Nucleus accumbens (tissue), 56 donors: ENCODE measurements at regions not wholly inside any gene's neighbourhood (a gene's known extent, or its start where the extent isn't known, plus 50 kb on each side); places are given as distances from the start of the nearest gene placed in this dataset.
"Not testable (repeated sequence)": the region's sequence is repeated elsewhere in the genome, so short reads cannot be mapped to it uniquely, and the experiment has no call there.

Experiments used
- DNase-seq, 56 donors: peaks; one replicate each; lab custom pipeline; 2025; lab: John Stamatoyannopoulos, UW

GRCh38 chr1:109857702-109858101 lies 52.9 kb upstream of the CSF1 start:
- not testable (repeated sequence) for DNase-seq

GRCh38 chr1:109855986-109856385 lies 54.7 kb upstream of the CSF1 start:
- not testable (repeated sequence) for DNase-seq

- not testable (repeated sequence) for DNase-seq
Observed at GRCh38 chr1:109853972-109854371, 56.7 kb upstream of the CSF1 start.

GRCh38 chr1:109852221-109853015 lies 58.2 kb upstream of the CSF1 start:
- DNase-seq, result peak in 53 of 56 donors; percentile 6 to 90 (median 60)

- no peak for DNase-seq
Observed at GRCh38 chr1:109850827-109851226, 59.8 kb upstream of the CSF1 start.

GRCh38 chr1:109850194-109850593 lies 60.5 kb upstream of the CSF1 start:
- DNase-seq, result no peak

GRCh38 chr1:109849655-109850054 lies 61.0 kb upstream of the CSF1 start:
- no peak for DNase-seq

GRCh38 chr1:109847251-109847650 lies 63.4 kb upstream of the CSF1 start:
- peak in 3 of 56 donors; percentile 16 to 31 (median 29) for DNase-seq

- no peak for DNase-seq
Observed at GRCh38 chr1:109846846-109847245, 63.8 kb upstream of the CSF1 start.

GRCh38 chr1:109846162-109846561 lies 64.5 kb upstream of the CSF1 start:
- no peak for DNase-seq

GRCh38 chr1:109845658-109846057 lies 65.0 kb upstream of the CSF1 start:
- no peak for DNase-seq

GRCh38 chr1:109844609-109845008 lies 66.0 kb upstream of the CSF1 start:
- DNase-seq, result no peak

GRCh38 chr1:109840011-109840629 lies 70.5 kb upstream of the CSF1 start:
- DNase-seq, result no peak

- not testable (repeated sequence) for DNase-seq
Observed at GRCh38 chr1:109839276-109839675, 71.4 kb upstream of the CSF1 start.

- no peak for DNase-seq
Observed at GRCh38 chr1:109838838-109839240, 71.8 kb upstream of the CSF1 start.

- no peak for DNase-seq
Observed at GRCh38 chr1:109837852-109838570, 72.6 kb upstream of the CSF1 start.

GRCh38 chr1:109835645-109836044 lies 71.9 kb upstream of the EPS8L3 start:
- not testable (repeated sequence) for DNase-seq

GRCh38 chr1:109834951-109835350 lies 71.2 kb upstream of the EPS8L3 start:
- no peak for DNase-seq

- no peak for DNase-seq
Observed at GRCh38 chr1:109832945-109833344, 69.2 kb upstream of the EPS8L3 start.

GRCh38 chr1:109828756-109829505 lies 65.2 kb upstream of the EPS8L3 start:
- no peak for DNase-seq

GRCh38 chr1:109827986-109828385 lies 64.3 kb upstream of the EPS8L3 start:
- no peak for DNase-seq
